Testis (tissue), 2 donors: ENCODE measurements at regions not wholly inside any gene's neighbourhood (a gene's known extent, or its start where the extent isn't known, plus 50 kb on each side); places are given as distances from the start of the nearest gene placed in this dataset.

Experiments
- DNase-seq: peaks from one replicate; pipeline ENCODE4 v3.0.0-alpha.2; 2019
- H3K27ac ChIP-seq, 2 donors: fragments of 200-600 bp; sonication (generic); one replicate each; pipeline ENCODE4 v1.5.1; 2019
- H3K27me3 ChIP-seq: fragments of 200-600 bp; sonication (generic); one replicate; pipeline ENCODE4 v1.5.1; 2019
- H3K36me3 ChIP-seq: fragments of 200-600 bp; sonication (generic); one replicate; pipeline ENCODE4 v1.5.1; 2017; ENCODE audit warnings: low read depth; ENCODE audit errors: missing control alignments
- H3K4me1 ChIP-seq: fragments of 200-600 bp; sonication (generic); one replicate; pipeline ENCODE4 v1.5.1; 2019
- H3K4me3 ChIP-seq, 2 donors: fragments of 200-600 bp; sonication (generic); one replicate each; pipeline ENCODE4 v1.5.1; 2017 to 2019
- H3K9me3 ChIP-seq: fragments of 200-600 bp; sonication (generic); one replicate; pipeline ENCODE4 v1.5.1; 2017
- CTCF ChIP-seq, 3 experiments: fragments of 450-650 bp in 2 of 3; fragments of 200-600 bp in 1 of 3; sonication (generic) in 1 of 3; IDR thresholded peaks; one replicate each; pipeline ENCODE4 v1.5.1; 2016 to 2019; ENCODE audit warnings: antibody characterized with exemption in 3 of 3, mild to moderate bottlenecking in 2 of 3, moderate library complexity in 1 of 3
- POLR2A ChIP-seq: fragments of 450-650 bp; IDR thresholded peaks from one replicate; pipeline ENCODE4 v1.6.1; 2017; ENCODE audit warnings: antibody characterized with exemption, mild to moderate bottlenecking, moderate library complexity
- WGBS, 2 donors: methylation state at CpG; one replicate each; pipeline ENCODE4 v1.1.5; 2018; 5-methylcytosine and 5-hydroxymethylcytosine counted together
- intact Hi-C: fragments of 100-400 bp; cut with DNase I; formaldehyde crosslinking; loops from one replicate; pipeline ENCODE4 v1.15.1; 2023; ENCODE audit warnings: low total_unique reads

GRCh38 chr14:61215222-61216020 is 65.7 kb downstream of the TMEM30B start:
- intact Hi-C loops: no loop called here
- Histone ChIP-seq H3K4me3 (no peak overlapping the region), H3K27ac (no peak overlapping the region), H3K27me3 (no peaks in the 10 kb centered on the region), H3K9me3 (no peaks in the 10 kb centered on the region), H3K4me1 (peaks cover 7% of the 10 kb centered on the region), H3K36me3 (no peaks in the 10 kb centered on the region)
- 93 to 97% methylated on average over 5 of the region's 5 CpGs for WGBS, 2 donors
- DNase-seq: no peak
- TF ChIP-seq POLR2A: no peak
- no peak for TF ChIP-seq CTCF (IDR thresholded peaks at IDR 0.05)

GRCh38 chr14:61213920-61214319 is 67.2 kb downstream of the TMEM30B start:
- 88 to 91% methylated on average over 4 of the region's 4 CpGs for WGBS, 2 donors
- no peak for DNase-seq
- intact Hi-C loops: no loop called here
- TF ChIP-seq CTCF (IDR thresholded peaks at IDR 0.05) (no peak), POLR2A (no peak)
- Histone ChIP-seq H3K27me3 (no peaks in the 10 kb centered on the region), H3K36me3 (no peaks in the 10 kb centered on the region), H3K4me3 (no peak overlapping the region), H3K4me1 (peaks cover 7% of the 10 kb centered on the region), H3K27ac (no peak overlapping the region), H3K9me3 (no peaks in the 10 kb centered on the region)

GRCh38 chr14:61213191-61213621 is 67.9 kb downstream of the TMEM30B start:
- no peak for DNase-seq

GRCh38 chr14:61212546-61212945 is 68.6 kb downstream of the TMEM30B start:
- TF ChIP-seq CTCF (IDR thresholded peaks at IDR 0.05): no peak
- TF ChIP-seq POLR2A: no peak
- Histone ChIP-seq H3K9me3 (no peaks in the 10 kb centered on the region), H3K36me3 (no peaks in the 10 kb centered on the region), H3K27ac (no peak overlapping the region), H3K4me1 (peaks cover 2% of the 10 kb centered on the region), H3K27me3 (no peaks in the 10 kb centered on the region), H3K4me3 (no peak overlapping the region)
- DNase-seq: no peak
- 67 to 68% methylated on average over 1 of the region's 1 CpG for WGBS, 2 donors
- intact Hi-C loops: no loop called here

More at GRCh38 chr14:61213191-61213621, 67.9 kb downstream of the TMEM30B start:
- Histone ChIP-seq H3K9me3 (no peaks in the 10 kb centered on the region), H3K4me3 (no peak overlapping the region), H3K36me3 (no peaks in the 10 kb centered on the region), H3K27ac (no peak overlapping the region), H3K4me1 (peaks cover 7% of the 10 kb centered on the region), H3K27me3 (no peaks in the 10 kb centered on the region)
- WGBS, 2 donors: 81 to 92% methylated on average over 3 of the region's 3 CpGs
- intact Hi-C loops: no loop called here
- TF ChIP-seq POLR2A (no peak), CTCF (IDR thresholded peaks at IDR 0.05) (no peak)
